Skeletal muscle satellite cell (primary cell): ENCODE measurements at regions not wholly inside any gene's neighbourhood (a gene's known extent, or its start where the extent isn't known, plus 50 kb on each side); places are given as distances from the start of the nearest gene placed in this dataset.
"Not testable (repeated sequence)": the region's sequence is repeated elsewhere in the genome, so short reads cannot be mapped to it uniquely, and the experiment has no call there.

Experiments
- H3K27me3 ChIP-seq: 2 replicates; pipeline ENCODE4 v1.7.0; 2013; ENCODE audit warnings: low read length; ENCODE audit not compliant: control insufficient read depth, insufficient read depth
- H3K36me3 ChIP-seq: 2 replicates; pipeline ENCODE4 v1.7.0; 2013; ENCODE audit warnings: mild to moderate bottlenecking, control low read depth, low read length; ENCODE audit not compliant: insufficient read depth
- H3K4me1 ChIP-seq: 2 replicates; pipeline ENCODE4 v1.7.0; 2013; ENCODE audit warnings: low read length; ENCODE audit not compliant: control insufficient read depth, insufficient read depth
- H3K4me2 ChIP-seq: 2 replicates; pipeline ENCODE4 v1.7.0; 2013; ENCODE audit warnings: mild to moderate bottlenecking, low read length
- H3K4me3 ChIP-seq: 2 replicates; pipeline ENCODE4 v1.7.0; 2013; ENCODE audit warnings: low read length
- H3K9ac ChIP-seq: 2 replicates; pipeline ENCODE4 v1.7.0; 2013; ENCODE audit warnings: mild to moderate bottlenecking, low read depth, low read length, moderate library complexity
- H3K9me3 ChIP-seq: replicated peaks from 2 replicates; pipeline ENCODE4 v1.7.0; 2013; ENCODE audit warnings: mild to moderate bottlenecking, control low read depth, low read length

DNA sequence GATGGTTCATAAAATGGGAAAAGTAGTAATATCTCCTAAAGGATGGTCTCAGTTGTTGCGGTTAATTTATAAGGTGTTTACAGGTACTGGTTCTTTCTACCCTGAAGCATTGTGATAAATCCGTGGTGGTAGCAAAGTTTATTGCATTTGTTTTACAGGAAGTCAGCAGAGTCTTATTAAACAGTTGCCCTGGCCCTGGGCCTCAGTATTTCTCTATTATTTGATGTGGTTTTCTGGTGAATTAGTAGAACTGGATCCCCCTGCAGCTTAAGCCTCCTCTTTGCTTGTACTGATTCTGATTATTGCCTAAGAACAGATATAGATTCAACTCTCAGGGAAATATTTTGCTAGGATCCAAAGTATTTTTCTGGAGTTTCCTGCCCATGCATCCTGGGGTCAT lies 76.4 kb upstream of the CD55 start:
- H3K9me3 ChIP-seq = no peaks in the 10 kb centered on the region
- no peak overlapping the region for H3K9ac ChIP-seq
- peaks cover 43% of the 10 kb centered on the region for H3K4me1 ChIP-seq
- no peaks in the 10 kb centered on the region for H3K36me3 ChIP-seq
- H3K4me2 ChIP-seq = no peak overlapping the region
- H3K4me3 ChIP-seq = no peak overlapping the region
- H3K27me3 ChIP-seq = no peaks in the 10 kb centered on the region

DNA sequence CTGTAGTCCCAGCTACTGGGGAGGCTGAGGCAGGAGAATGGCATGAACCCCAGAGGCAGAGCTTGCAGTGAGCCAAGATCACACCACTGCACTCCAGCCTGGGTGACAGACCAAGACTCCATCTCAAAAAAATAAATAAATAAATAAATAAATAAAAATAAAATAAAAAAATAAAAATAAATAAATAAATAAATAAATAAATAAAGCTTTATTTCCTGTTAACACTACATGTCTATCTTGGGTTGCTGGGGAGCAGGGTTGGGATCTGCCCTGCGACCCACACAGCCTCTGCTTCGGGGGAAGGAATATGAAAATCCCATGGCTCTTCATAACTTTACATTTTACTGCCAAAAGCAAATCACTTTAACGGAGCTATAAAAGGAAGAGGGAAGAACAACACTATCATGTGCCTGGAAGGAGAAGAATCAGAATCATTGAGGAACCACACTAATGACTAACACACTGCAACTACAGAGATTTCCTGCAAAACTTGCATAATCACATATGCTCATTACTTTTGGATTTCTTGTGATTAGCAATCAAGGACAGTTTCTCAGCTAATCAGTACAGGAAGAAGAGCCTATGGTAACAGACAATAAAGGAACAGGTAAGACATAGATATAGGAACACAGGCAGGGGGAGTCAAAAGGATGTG lies 72.8 kb upstream of the CD55 start:
- H3K4me3 ChIP-seq = no peak overlapping the region
- no peak overlapping the region for H3K4me2 ChIP-seq
- no peaks in the 10 kb centered on the region for H3K27me3 ChIP-seq
- no peak overlapping the region for H3K9ac ChIP-seq
- H3K36me3 ChIP-seq = no peaks in the 10 kb centered on the region
- H3K9me3 ChIP-seq = no peaks in the 10 kb centered on the region
- H3K4me1 ChIP-seq = peaks cover 19% of the 10 kb centered on the region

DNA sequence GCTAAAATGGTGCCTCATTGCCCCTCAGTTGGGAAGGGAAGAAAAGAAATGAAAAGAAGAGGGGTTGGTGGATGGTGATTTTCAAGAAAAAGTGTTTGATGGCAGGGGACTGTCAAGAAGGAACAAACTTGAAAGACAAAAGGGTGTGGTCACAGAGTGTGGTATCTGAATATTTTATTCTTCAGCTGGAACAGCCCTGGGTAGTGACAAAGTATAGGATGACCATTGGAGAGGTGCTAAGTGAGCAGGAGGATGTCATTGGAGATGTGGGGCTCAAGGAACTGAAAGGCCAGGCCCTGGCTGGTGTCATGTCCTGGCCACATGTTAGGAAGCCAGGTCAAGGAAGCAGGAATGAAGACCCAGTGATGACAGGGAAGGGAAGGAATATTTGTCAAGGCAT lies 71.0 kb upstream of the CD55 start:
- H3K9me3 ChIP-seq = no peaks in the 10 kb centered on the region
- no peaks in the 10 kb centered on the region for H3K36me3 ChIP-seq
- no peak overlapping the region for H3K9ac ChIP-seq
- H3K4me3 ChIP-seq = no peak overlapping the region
- H3K27me3 ChIP-seq = no peaks in the 10 kb centered on the region
- H3K4me1 ChIP-seq = peaks cover under 1% of the 10 kb centered on the region
- no peak overlapping the region for H3K4me2 ChIP-seq

DNA sequence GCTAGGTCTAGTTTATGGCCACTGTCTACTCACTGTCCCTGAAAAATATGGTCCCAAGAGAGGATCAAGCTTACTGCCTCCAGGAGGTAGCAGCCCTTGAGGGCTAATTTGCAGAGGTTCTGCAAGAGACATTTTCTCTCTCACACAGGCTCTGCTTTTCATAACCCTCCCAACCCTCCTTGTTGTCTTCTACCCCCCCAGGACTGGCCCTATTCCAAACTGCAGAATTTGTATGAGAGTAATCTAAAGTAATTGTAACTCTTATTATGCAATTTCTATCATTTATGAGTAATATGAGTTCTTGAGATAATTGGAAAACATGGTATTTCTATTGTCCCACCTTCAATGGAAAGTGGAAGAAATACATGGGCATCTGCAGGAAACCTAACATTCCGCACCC lies 70.4 kb upstream of the CD55 start:
- Histone ChIP-seq H3K9ac (no peak overlapping the region), H3K9me3 (no peaks in the 10 kb centered on the region), H3K27me3 (no peaks in the 10 kb centered on the region), H3K4me3 (no peak overlapping the region), H3K4me1 (no peaks in the 10 kb centered on the region), H3K36me3 (no peaks in the 10 kb centered on the region), H3K4me2 (no peak overlapping the region)

DNA sequence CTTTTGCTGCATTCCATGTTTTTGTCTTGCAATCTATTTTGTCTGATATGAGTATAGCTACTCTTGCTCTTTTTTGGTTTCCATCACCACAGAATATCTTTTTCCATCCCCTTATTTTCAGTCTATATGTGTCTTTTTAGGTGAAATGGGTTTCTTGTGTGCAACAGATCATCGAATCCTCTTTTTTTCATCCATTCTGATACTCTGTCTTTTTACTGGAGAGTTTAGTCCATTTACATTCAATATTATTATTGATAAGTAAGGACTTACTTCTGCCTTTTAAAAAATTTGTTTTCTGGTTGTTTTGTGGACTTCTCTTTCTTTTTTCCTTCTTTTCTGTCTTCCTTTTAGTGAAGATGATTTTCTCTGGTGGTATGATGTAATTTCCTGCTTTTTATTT lies 64.6 kb upstream of the CD55 start:
- Histone ChIP-seq H3K4me1 (no peaks in the 10 kb centered on the region), H3K4me2 (no peak overlapping the region), H3K27me3 (peaks cover 3% of the 10 kb centered on the region), H3K9me3 (no peaks in the 10 kb centered on the region), H3K4me3 (no peak overlapping the region), H3K36me3 (no peaks in the 10 kb centered on the region), H3K9ac (no peak overlapping the region)

DNA sequence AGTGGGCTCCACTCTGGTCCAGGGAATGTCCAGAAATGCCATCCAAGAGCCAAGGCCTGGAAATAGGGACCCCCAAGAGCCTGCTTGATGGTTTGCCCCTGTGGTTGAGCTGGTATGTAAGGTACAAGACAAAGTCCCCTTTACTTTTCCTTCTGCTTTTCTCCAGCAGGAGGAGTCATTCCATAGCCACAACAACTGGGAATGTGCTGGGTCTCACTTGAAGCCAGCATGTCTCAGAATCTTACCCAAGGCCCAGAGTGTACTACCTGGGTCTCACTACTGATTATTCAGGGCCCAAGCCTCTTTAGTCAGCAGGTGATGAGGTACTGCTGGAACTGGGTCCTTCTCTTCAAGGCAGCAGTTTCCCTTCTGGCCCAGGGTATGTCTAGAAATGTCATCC lies 62.1 kb upstream of the CD55 start:
- H3K36me3 ChIP-seq = no peaks in the 10 kb centered on the region
- H3K4me3 ChIP-seq = no peak overlapping the region
- no peak overlapping the region for H3K4me2 ChIP-seq
- H3K27me3 ChIP-seq = peaks cover 3% of the 10 kb centered on the region
- no peak overlapping the region for H3K9ac ChIP-seq
- H3K4me1 ChIP-seq = no peaks in the 10 kb centered on the region
- H3K9me3 ChIP-seq = no peaks in the 10 kb centered on the region

DNA sequence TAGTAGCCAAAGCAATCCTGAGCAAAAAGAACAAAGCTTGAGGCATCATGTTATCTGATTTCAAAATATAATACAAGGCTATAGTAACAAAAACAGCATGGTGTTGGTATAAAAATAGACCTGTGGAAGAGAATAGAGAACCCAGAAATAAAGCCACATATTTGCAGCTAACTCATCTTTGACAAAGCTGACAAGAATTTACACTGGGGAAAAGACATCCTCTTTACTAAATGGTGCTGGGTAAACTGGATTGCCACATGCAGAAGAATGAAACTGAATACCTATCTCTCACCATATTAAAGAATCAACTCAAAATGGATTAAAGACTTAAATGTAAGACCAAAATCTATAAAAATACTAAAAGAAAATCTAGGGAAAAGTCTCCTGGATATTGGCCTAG lies 59.5 kb upstream of the CD55 start:
- Histone ChIP-seq H3K4me1 (no peaks in the 10 kb centered on the region), H3K36me3 (no peaks in the 10 kb centered on the region), H3K9me3 (no peaks in the 10 kb centered on the region), H3K9ac (no peak overlapping the region), H3K27me3 (peaks cover 5% of the 10 kb centered on the region), H3K4me2 (no peak overlapping the region), H3K4me3 (no peak overlapping the region)

DNA sequence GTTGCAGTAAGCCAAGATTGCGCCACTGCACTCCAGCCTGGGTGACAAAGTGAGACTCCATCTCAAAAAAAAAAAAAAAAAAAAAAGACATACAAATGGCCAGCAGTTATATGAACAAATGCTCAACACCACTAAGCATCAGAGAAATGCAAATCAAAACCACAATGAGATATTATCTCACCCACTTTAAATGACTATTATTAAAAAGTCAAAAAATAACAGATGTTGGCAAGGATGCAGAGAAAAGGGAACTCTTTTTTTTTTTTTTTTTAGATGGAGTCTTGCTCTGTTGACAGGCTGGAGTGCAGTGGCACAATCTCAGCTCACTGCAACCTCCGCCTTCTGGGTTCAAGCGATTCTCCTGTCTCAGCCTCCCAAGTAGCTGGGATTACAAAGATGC lies 58.6 kb upstream of the CD55 start:
- H3K4me3 ChIP-seq, H3K27me3 ChIP-seq, H3K9ac ChIP-seq, H3K4me2 ChIP-seq, H3K4me1 ChIP-seq, H3K36me3 ChIP-seq, H3K9me3 ChIP-seq: not testable (repeated sequence)

DNA sequence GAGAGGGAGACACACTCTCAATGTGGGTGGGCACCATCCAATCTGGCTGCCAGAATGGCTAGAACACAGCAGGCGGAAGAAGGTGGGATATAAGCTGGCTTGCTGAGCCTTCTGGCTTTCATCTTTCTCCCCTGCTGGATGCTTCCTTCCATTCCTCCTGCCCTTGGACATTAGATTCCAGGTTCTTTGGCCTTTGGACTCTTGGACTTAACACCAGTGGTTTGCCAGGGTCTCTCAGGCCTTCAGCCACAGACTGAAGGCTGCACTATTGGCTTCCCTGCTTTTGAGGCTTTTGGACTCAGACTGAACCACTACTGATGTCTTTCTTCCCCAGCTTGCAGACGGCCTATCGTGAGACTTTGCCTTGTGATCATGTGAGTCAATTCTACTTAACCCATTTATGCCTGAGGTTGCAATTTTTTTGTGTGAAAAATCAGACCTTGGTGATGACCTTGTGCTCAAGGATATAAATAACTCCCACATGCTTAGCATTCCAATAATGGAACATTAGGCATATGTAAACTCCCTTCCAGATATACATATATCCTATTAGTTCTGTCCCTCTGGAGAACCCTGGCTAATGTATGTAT lies 56.7 kb upstream of the CD55 start:
- Histone ChIP-seq H3K27me3 (peaks cover 4% of the 10 kb centered on the region), H3K4me3 (no peak overlapping the region), H3K9ac (no peak overlapping the region), H3K36me3 (no peaks in the 10 kb centered on the region), H3K4me1 (no peaks in the 10 kb centered on the region), H3K4me2 (no peak overlapping the region), H3K9me3 (no peaks in the 10 kb centered on the region)

DNA sequence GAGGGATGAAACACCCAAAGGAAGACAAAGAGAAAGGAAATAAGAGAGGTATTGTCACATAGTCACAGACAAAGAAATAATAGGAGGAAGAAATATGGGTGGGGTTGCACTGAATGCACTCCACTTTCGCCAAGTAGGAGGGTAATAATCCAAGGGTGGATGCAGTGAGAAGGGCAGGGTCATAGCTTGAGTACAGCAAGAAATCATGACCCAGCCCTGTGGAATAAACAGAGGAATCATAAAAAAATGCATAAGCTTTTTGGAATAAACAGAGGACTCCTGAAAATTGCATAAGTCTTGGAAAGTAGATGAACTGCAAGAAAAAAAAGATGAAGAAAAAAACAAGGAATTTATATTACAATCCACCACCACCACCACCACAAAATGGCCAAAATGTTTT lies 53.1 kb upstream of the CD55 start:
- H3K9ac ChIP-seq = no peak overlapping the region
- peaks cover 4% of the 10 kb centered on the region for H3K27me3 ChIP-seq
- H3K9me3 ChIP-seq = no peaks in the 10 kb centered on the region
- no peak overlapping the region for H3K4me3 ChIP-seq
- H3K36me3 ChIP-seq = no peaks in the 10 kb centered on the region
- no peaks in the 10 kb centered on the region for H3K4me1 ChIP-seq
- H3K4me2 ChIP-seq = no peak overlapping the region

DNA sequence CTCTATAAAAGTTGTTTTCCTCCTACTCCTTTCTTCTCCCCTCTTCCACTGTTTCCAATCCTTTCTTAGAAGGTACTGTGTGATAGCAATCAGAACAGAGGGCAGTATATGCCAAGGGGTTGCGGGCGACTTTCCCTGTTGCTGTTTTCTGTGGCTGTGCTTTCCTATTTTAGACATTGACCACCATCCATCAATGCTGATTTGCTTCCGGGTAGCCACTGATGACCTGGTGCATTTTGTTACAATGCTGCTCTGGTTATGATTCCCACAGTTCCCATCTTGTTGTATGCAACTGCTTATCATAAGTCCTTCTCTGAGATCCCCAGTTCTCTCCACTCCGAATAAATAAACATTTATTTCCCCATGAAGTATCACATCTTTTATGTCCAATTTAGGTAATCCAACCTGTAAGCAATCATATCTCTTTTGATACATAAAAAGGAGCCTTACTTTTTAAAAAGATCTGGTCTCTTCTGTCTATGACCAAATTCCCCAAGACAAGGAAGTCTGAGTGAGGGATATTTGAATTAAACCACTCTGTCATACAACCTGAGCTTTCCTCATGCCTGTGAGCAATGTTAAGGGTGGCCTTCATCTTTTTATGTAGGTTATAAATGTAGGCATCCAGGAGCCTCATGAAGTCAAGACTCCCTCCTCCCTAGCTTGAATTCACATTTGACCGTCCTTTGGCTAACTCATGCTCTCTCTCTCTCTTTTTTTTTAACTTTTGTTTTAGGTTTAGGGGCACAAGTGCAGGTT lies 52.5 kb upstream of the CD55 start:
- no peaks in the 10 kb centered on the region for H3K4me1 ChIP-seq
- no peaks in the 10 kb centered on the region for H3K36me3 ChIP-seq
- no peak overlapping the region for H3K4me2 ChIP-seq
- H3K9ac ChIP-seq = no peak overlapping the region
- peaks cover 4% of the 10 kb centered on the region for H3K27me3 ChIP-seq
- H3K4me3 ChIP-seq = no peak overlapping the region
- H3K9me3 ChIP-seq = no peaks in the 10 kb centered on the region
